MG63 (cell line): ENCODE measurements at regions not wholly inside any gene's neighbourhood (a gene's known extent, or its start where the extent isn't known, plus 50 kb on each side); places are given as distances from the start of the nearest gene placed in this dataset.
"Not testable (repeated sequence)": the region's sequence is repeated elsewhere in the genome, so short reads cannot be mapped to it uniquely, and the experiment has no call there.

Experiments
- DNase-seq: peaks from one replicate; pipeline ENCODE4 v3.0.0-alpha.2; 2020
- H3K27me3 ChIP-seq: fragments of 250-450 bp; sonication (Bioruptor Pico); 2 replicates; pipeline ENCODE4 v1.5.1; 2020; ENCODE audit warnings: mild to moderate bottlenecking, moderate library complexity
- H3K36me3 ChIP-seq: fragments of 250-450 bp; sonication (Bioruptor Pico); 2 replicates; pipeline ENCODE4 v1.5.1; 2020; ENCODE audit warnings: mild to moderate bottlenecking, moderate library complexity
- H3K4me3 ChIP-seq: fragments of 250-450 bp; sonication (Bioruptor Pico); 2 replicates; pipeline ENCODE4 v1.5.1; 2020; ENCODE audit warnings: mild to moderate bottlenecking, moderate library complexity
- H3K9me3 ChIP-seq: fragments of 250-450 bp; sonication (Bioruptor Pico); 2 replicates; pipeline ENCODE4 v1.5.1; 2020; ENCODE audit warnings: mild to moderate bottlenecking, moderate library complexity

- no peaks in the 10 kb centered on the region for H3K36me3 ChIP-seq
- H3K9me3 ChIP-seq, result no peaks in the 10 kb centered on the region
- no peak for DNase-seq
- H3K27me3 ChIP-seq, result no peaks in the 10 kb centered on the region
- H3K4me3 ChIP-seq, result no peak overlapping the region
Measured at GRCh38 chr4:31391976-31392375, 671.8 kb downstream of the PCDH7 start.

DNA sequence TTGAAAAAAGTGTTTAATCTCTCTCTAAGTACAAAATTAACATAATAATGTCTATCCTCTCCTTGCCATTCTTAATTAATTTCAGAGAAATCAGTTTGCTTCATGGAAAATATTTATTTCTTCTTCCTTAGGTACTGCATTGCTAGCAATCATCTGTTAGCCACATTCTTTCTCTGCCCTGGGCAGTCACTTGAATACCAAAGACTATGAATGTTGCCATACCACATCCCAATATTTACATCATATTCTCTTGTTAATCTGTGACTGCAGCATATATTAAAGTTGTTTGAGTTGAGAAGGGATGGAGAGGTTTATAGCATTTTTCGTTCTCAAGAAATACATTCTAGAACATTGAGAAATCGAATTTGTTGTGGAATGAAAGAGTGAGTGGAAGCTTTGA, 672.8 kb downstream of the PCDH7 start:
- H3K9me3 ChIP-seq, result no peaks in the 10 kb centered on the region
- no peaks in the 10 kb centered on the region for H3K27me3 ChIP-seq
- H3K36me3 ChIP-seq, result no peaks in the 10 kb centered on the region
- no peak for DNase-seq
- no peak overlapping the region for H3K4me3 ChIP-seq

DNA sequence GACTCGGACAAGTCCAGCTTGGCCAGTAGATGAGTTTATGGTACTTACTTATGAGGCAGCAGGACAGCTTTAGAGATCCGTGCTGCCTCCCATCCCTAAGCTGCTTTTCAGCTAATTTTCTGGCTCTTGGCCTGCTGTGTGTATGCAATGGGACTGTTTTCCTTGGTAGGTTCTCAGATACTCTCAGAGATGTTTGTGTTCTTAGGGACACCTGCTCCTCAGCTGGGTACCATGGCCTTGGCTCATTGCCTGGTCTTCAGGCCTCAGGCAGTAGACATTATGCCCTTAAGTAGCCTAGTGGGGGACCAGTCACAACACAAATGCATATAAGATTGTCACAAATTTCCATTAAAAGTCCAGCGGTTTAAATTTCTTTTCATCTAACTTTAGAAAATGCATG, 688.0 kb downstream of the PCDH7 start:
- Histone ChIP-seq H3K36me3 (no peaks in the 10 kb centered on the region), H3K9me3 (no peaks in the 10 kb centered on the region), H3K4me3 (no peak overlapping the region), H3K27me3 (no peaks in the 10 kb centered on the region)
- no peak for DNase-seq

DNA sequence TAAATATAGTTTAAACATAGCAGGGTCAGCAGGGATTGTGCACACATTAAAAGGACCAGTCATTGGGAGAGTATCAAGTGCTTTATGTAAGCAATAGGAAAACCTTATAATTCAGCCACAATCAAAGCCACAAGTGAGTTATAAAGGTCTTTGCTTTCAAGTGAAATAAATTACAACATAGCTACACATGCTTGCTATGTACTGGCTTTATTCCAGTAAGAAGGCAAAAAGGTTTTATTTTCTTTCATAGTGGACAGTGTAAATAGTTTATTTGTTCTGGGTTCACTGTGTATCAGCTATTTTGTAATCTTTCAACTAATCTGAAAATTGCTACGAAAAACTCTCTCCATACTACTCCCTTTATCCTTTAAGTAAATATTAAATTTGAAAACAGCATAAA, 691.4 kb downstream of the PCDH7 start:
- H3K4me3 ChIP-seq, result no peak overlapping the region
- H3K9me3 ChIP-seq, result no peaks in the 10 kb centered on the region
- H3K36me3 ChIP-seq, result no peaks in the 10 kb centered on the region
- DNase-seq, result no peak
- no peaks in the 10 kb centered on the region for H3K27me3 ChIP-seq

DNA sequence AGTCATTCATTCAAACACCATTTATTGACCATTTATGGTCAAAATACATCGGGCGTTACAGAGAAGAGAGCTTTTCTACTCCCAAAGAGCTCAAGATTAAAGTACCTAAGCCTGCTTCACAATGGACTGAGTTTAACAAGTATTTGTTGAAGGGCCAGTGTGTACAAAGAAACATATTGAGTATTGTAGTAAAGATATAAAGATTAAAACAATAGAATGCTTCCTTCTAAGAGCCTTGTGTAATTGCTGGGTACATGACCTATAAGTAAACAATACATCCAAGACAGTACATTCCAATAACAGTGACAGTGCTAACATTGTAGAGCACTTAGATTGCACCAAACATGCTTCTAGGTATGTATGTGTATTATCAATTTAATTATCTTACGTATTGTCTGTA, 695.5 kb downstream of the PCDH7 start:
- no peak for DNase-seq
- Histone ChIP-seq H3K4me3 (no peak overlapping the region), H3K9me3 (no peaks in the 10 kb centered on the region), H3K27me3 (no peaks in the 10 kb centered on the region), H3K36me3 (no peaks in the 10 kb centered on the region)

GRCh38 chr4:31416498-31416897, 696.3 kb downstream of the PCDH7 start:
- Histone ChIP-seq H3K27me3 (no peaks in the 10 kb centered on the region), H3K36me3 (no peaks in the 10 kb centered on the region), H3K4me3 (no peak overlapping the region), H3K9me3 (no peaks in the 10 kb centered on the region)
- DNase-seq, result no peak

DNA sequence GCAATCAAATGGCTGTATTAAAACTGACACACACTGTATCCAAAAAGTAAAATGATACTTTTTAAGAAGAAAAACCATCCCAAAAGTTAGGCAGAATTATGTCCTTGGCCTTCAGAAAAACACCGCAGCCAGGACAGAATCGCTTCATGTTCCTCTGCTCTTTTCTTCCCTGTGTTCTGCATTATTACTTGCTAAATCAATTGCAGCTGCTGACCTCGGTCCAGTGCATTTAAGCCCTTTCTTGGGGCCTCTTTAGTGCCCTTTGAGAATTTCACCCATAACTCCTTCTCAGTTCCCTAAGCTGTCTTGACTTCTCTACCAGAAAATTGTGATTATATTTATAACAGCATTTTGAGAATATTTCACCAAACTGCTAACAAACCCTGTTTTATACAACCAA, 696.9 kb downstream of the PCDH7 start:
- Histone ChIP-seq H3K27me3 (no peaks in the 10 kb centered on the region), H3K36me3 (no peaks in the 10 kb centered on the region), H3K4me3 (no peak overlapping the region), H3K9me3 (no peaks in the 10 kb centered on the region)
- no peak for DNase-seq

- Histone ChIP-seq H3K36me3 (no peaks in the 10 kb centered on the region), H3K4me3 (no peak overlapping the region), H3K9me3 (no peaks in the 10 kb centered on the region), H3K27me3 (no peaks in the 10 kb centered on the region)
- no peak for DNase-seq
Measured at GRCh38 chr4:31422006-31422405, 701.8 kb downstream of the PCDH7 start.

DNA sequence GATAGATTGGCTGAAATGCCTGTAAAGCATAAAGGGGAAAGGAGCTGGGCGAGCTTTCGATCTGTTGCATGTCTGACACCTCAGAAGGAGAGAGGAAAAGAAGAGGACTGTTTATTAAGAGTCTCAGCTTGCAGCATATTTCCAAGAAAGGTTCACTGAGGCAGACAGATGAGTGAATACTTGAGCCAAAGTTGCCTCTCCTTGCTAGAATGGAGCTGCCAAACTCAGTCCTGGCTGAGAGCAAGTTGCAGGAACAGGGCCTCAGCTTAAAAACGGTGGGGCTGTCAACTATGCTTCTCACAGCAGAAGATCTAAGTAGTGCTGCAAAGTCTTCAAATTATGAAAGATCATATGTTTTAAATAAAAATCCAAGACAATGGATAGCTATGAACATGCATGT, 707.5 kb downstream of the PCDH7 start:
- H3K36me3 ChIP-seq, result no peaks in the 10 kb centered on the region
- H3K27me3 ChIP-seq, result no peaks in the 10 kb centered on the region
- DNase-seq, result no peak
- no peak overlapping the region for H3K4me3 ChIP-seq
- no peaks in the 10 kb centered on the region for H3K9me3 ChIP-seq

DNA sequence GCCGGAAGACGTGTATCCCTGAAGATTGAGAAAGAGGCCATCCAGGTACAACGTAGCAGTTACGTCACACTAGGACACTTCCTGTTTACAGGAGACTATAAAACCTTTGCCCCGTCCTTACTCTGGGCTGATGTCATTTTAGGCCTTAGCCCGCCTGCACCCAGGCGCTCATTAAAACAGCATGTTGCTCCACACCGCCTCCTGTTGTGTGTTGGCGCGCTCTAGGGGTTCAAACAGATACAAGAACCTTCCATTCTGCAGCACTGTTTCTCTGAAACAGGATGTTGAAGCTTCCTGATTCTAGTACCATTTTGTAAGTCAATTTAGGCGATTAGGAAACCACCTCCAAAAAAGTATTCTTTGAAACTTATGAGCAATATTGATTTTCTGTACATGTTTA, 722.1 kb downstream of the PCDH7 start:
- Histone ChIP-seq H3K9me3 (no peaks in the 10 kb centered on the region), H3K4me3 (no peak overlapping the region), H3K27me3 (no peaks in the 10 kb centered on the region), H3K36me3 (no peaks in the 10 kb centered on the region)
- DNase-seq, result no peak

GRCh38 chr4:31445526-31445925, 725.4 kb downstream of the PCDH7 start:
- Histone ChIP-seq H3K27me3 (no peaks in the 10 kb centered on the region), H3K4me3 (no peak overlapping the region), H3K9me3 (no peaks in the 10 kb centered on the region), H3K36me3 (no peaks in the 10 kb centered on the region)
- DNase-seq, result no peak

DNA sequence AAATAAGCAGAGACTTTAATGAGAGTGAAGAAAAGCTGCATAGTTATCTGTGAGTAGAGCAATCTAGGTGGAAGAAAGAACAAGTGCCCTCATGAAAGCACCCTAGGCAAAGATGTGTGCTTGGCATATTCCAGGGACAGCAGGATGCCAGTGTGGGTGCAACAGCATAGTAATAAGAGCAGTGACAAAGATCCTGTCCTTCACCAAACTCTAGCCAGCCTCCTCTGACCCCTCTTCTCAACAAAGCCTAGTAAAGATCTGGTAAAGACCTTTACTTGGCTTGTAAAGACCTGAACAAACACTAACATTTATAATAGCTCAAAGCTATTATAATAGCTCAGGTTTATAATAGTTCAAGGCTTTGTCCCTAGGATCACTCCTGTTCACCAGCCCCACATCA, 735.4 kb downstream of the PCDH7 start:
- Histone ChIP-seq H3K4me3 (no peak overlapping the region), H3K36me3 (no peaks in the 10 kb centered on the region), H3K27me3 (no peaks in the 10 kb centered on the region), H3K9me3 (no peaks in the 10 kb centered on the region)
- DNase-seq, result no peak

GRCh38 chr4:31458813-31459212, 738.6 kb downstream of the PCDH7 start:
- no peak for DNase-seq
- H3K9me3 ChIP-seq, result no peaks in the 10 kb centered on the region
- H3K27me3 ChIP-seq, result no peaks in the 10 kb centered on the region
- H3K36me3 ChIP-seq, result no peaks in the 10 kb centered on the region
- H3K4me3 ChIP-seq, result no peak overlapping the region

DNA sequence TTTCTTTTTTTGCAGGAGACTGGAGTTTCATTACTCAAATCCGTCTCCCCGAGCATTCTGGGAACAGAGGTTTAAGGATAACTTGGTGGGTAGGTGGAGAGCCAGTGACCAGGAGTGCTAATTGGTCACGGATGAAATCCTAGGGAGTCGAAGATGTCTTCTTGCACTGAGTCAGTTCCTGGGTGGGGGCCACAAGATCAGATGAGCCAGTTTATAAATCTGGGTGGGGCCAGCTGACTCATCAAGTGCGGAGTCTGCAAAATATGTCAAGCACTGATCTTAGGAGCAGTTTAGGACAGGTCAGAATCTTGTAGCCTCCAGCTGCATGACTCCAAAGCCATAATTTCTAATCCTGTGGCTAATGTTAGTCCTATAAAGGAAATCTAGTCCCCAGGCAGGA, 741.3 kb downstream of the PCDH7 start:
- H3K27me3 ChIP-seq, result no peaks in the 10 kb centered on the region
- DNase-seq, result peak; percentile 47
- H3K4me3 ChIP-seq, result no peak overlapping the region
- no peaks in the 10 kb centered on the region for H3K9me3 ChIP-seq
- no peaks in the 10 kb centered on the region for H3K36me3 ChIP-seq

- Histone ChIP-seq H3K27me3 (no peaks in the 10 kb centered on the region), H3K9me3 (no peaks in the 10 kb centered on the region), H3K4me3 (no peak overlapping the region), H3K36me3 (no peaks in the 10 kb centered on the region)
- no peak for DNase-seq
Measured at GRCh38 chr4:31467781-31468180, 747.6 kb downstream of the PCDH7 start.

GRCh38 chr4:31474221-31474620, 754.1 kb downstream of the PCDH7 start:
- no peak overlapping the region for H3K4me3 ChIP-seq
- no peak for DNase-seq
- no peaks in the 10 kb centered on the region for H3K36me3 ChIP-seq
- no peaks in the 10 kb centered on the region for H3K27me3 ChIP-seq
- H3K9me3 ChIP-seq, result no peaks in the 10 kb centered on the region

DNA sequence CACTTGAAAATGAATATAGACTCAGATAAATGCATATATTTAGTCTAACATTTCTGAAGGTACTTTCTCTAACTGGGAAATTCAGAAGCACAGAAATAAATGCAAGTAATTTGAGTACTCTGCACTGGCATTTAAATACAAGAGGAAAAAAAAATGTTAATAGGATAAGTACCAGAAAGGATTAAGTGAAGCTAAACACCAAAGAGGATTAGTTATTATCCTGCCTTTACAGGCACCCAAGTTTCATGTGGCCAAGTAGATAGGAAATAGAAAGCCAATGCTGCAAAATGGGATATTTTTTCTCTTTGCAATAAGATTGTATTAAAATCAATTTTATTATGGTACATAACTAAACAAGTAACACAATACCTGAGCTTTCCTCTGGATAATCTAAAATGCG, 762.5 kb downstream of the PCDH7 start:
- no peaks in the 10 kb centered on the region for H3K9me3 ChIP-seq
- no peak for DNase-seq
- H3K36me3 ChIP-seq, result no peaks in the 10 kb centered on the region
- H3K4me3 ChIP-seq, result no peak overlapping the region
- H3K27me3 ChIP-seq, result no peaks in the 10 kb centered on the region

DNA sequence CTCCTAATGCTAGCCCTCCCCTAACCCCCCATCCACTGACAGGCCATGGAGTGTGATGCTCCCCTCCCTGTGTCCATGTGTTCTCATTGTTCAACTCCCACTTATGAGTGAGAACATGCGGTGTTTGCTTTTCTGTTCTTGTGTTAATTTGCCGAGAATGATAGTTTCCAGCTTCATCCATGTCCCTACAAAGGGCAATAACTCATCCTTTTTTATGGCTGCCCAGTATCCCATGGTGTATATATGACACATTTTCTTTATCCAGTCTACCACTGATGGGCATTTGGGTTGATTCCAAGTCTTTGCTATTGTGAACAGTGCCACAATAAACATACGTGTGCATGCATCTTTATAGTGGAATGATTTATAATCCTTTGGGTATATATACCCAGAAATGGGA, 779.0 kb downstream of the PCDH7 start:
- H3K9me3 ChIP-seq, H3K36me3 ChIP-seq, H3K27me3 ChIP-seq, H3K4me3 ChIP-seq, DNase-seq: not testable (repeated sequence)

DNA sequence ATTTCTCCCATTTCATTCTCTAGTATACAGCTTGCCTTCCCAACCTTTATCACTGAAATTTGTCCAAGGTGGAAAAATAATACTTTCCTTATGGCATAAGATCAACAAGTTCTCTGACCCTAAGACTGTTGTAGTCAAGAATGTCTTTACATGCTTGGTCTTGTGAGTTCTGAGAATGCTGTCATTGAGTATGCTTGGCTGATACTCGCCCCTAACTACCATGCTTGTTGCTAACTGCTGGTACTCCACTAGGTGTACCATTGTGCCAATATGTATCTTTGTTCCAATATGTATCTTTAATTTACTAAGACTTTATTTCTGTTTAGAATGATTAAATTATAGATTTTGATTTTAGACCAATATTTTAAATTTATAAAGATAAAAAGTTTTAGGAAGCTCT, 796.4 kb downstream of the PCDH7 start:
- Histone ChIP-seq H3K27me3 (no peaks in the 10 kb centered on the region), H3K9me3 (no peaks in the 10 kb centered on the region), H3K36me3 (no peaks in the 10 kb centered on the region), H3K4me3 (no peak overlapping the region)
- no peak for DNase-seq
